Sigmoid colon (tissue), 4 donors: ENCODE measurements at regions not wholly inside any gene's neighbourhood (a gene's known extent, or its start where the extent isn't known, plus 50 kb on each side); places are given as distances from the start of the nearest gene placed in this dataset.

Experiments used
- POLR2A ChIP-seq, 2 donors: fragments of 450-650 bp; IDR thresholded peaks; one replicate each; pipeline ENCODE4 v1.6.1; 2016; ENCODE audit warnings: antibody characterized with exemption in 2 of 2, mild to moderate bottlenecking in 2 of 2, moderate library complexity in 2 of 2
- POLR2AphosphoS5 ChIP-seq, 4 donors: sonication (generic); formaldehyde crosslinking; IDR thresholded peaks; one replicate each; pipeline ENCODE4 v1.6.1; 2017; ENCODE audit warnings: antibody characterized with exemption in 4 of 4
- TF ChIP-seq, protein P1 (sequence below), 4 experiments: fragments of 450-650 bp in 3 of 4; fragments of 200-600 bp in 1 of 4; IDR thresholded peaks; one replicate each; pipeline ENCODE4 v1.5.1; 2016 to 2019; ENCODE audit warnings: antibody characterized with exemption in 4 of 4, mild to moderate bottlenecking in 3 of 4, moderate library complexity in 2 of 4

- TF ChIP-seq POLR2A (IDR thresholded peaks at IDR 0.05) (no peak), POLR2AphosphoS5 (IDR thresholded peaks at IDR 0.05) (no peak)
- TF ChIP-seq, protein P1, sequence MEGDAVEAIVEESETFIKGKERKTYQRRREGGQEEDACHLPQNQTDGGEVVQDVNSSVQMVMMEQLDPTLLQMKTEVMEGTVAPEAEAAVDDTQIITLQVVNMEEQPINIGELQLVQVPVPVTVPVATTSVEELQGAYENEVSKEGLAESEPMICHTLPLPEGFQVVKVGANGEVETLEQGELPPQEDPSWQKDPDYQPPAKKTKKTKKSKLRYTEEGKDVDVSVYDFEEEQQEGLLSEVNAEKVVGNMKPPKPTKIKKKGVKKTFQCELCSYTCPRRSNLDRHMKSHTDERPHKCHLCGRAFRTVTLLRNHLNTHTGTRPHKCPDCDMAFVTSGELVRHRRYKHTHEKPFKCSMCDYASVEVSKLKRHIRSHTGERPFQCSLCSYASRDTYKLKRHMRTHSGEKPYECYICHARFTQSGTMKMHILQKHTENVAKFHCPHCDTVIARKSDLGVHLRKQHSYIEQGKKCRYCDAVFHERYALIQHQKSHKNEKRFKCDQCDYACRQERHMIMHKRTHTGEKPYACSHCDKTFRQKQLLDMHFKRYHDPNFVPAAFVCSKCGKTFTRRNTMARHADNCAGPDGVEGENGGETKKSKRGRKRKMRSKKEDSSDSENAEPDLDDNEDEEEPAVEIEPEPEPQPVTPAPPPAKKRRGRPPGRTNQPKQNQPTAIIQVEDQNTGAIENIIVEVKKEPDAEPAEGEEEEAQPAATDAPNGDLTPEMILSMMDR (IDR thresholded peaks at IDR 0.05) = no peak
Observed at GRCh38 chr3:69448877-69449276, 63.0 kb upstream of the FRMD4B start.
